ENCODE measurements at regions not wholly inside any gene's neighbourhood (a gene's known extent, or its start where the extent isn't known, plus 50 kb on each side); places are given as distances from the start of the nearest gene placed in this dataset.

DNA sequence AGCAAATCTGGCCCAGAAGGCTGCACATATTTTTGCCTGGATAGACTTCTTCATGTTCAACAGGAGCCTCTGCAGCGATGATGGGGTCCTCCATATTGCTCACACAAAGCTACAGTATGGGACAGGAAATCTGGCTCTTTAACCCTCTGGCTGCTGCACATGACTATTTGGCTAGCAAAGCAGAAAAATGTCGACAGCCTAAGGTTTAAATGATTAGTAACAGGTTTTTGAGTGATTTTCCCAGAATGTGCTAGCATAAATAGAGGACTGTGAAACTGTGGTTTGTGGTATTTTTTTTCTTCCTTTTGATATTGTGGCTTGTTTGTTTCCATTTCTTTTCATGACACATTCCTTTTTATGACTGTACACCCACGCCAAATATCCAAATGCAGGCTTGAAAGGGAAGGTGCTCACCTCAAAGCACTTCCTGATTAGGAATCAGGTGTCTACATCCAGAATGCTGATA, 120.2 kb upstream of the GK2 start:
- Histone ChIP-seq H3K4me1 (no peaks in the 10 kb centered on the region), H3K9me3 (no peaks in the 10 kb centered on the region), H3K4me3 (no peak overlapping the region), H3K27ac (no peak overlapping the region), H3K27me3 (ENCODE audit: insufficient read depth in 3 of 3, low read length in 2 of 3) (no peaks in the 10 kb centered on the region), H3K36me3 (ENCODE audit: insufficient read depth in 1 of 2, low read depth in 1 of 2) (no peaks in the 10 kb centered on the region)
- WGBS, 3 donors, result 49 to 63% (median 54%) methylated on average over 3 of the region's 3 CpGs
- intact Hi-C loops (cut with DNase I), result no loop called here
- ATAC-seq (no peak), DNase-seq (no peak)
- TF ChIP-seq, protein P1, sequence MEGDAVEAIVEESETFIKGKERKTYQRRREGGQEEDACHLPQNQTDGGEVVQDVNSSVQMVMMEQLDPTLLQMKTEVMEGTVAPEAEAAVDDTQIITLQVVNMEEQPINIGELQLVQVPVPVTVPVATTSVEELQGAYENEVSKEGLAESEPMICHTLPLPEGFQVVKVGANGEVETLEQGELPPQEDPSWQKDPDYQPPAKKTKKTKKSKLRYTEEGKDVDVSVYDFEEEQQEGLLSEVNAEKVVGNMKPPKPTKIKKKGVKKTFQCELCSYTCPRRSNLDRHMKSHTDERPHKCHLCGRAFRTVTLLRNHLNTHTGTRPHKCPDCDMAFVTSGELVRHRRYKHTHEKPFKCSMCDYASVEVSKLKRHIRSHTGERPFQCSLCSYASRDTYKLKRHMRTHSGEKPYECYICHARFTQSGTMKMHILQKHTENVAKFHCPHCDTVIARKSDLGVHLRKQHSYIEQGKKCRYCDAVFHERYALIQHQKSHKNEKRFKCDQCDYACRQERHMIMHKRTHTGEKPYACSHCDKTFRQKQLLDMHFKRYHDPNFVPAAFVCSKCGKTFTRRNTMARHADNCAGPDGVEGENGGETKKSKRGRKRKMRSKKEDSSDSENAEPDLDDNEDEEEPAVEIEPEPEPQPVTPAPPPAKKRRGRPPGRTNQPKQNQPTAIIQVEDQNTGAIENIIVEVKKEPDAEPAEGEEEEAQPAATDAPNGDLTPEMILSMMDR (IDR thresholded peaks at IDR 0.05), result no peak

DNA sequence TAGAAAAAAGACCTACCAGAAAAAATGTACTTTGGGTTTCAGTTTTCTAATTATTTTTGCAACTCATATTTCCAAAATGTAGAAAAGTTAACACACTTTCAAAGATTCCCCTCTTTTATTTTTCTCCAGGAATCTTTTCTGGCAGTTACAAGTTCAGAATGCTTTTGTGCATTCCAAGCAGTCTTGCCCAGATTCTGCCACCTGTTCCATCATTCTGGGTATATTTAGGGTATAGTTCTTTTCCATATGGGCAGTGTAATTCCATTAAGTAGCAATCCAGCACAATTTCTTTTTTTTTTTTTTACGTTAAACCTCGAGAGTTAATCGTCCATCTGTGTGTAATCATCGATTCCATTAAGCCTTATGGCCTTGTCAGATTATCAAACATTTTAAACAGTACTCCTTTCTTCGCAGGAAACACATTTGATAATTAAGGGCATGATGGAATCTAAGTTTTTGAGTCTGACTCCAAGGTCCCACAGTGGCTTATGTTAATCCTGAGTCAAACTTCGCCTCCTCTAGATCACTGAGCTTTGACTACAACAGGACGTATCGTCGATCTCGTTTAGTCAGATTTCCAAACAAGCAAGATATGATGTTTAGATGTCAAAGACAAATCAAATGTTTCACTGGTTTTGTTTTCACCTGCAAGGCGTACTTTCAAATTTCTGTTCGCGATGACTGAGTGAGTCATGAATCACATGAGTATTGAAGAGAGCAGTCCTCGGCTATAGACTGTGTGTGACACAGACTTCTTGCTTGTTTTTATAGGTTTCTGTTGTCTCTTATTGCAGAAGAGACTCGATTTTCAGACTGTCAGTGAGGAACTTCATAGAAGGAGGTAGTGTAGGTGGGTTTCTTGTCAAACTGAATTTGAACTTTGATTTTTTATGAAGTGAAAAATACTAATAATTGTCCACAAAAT, 118.9 kb upstream of the GK2 start:
- Histone ChIP-seq H3K36me3 (ENCODE audit: insufficient read depth in 1 of 2, low read depth in 1 of 2) (no peaks in the 10 kb centered on the region), H3K9me3 (no peaks in the 10 kb centered on the region), H3K4me1 (no peaks in the 10 kb centered on the region), H3K27me3 (ENCODE audit: insufficient read depth in 3 of 3, low read length in 2 of 3) (no peaks in the 10 kb centered on the region), H3K27ac (no peak overlapping the region), H3K4me3 (no peak overlapping the region)
- no peak for ATAC-seq
- intact Hi-C loops (cut with DNase I), result no loop called here
- TF ChIP-seq, protein P1 (IDR thresholded peaks at IDR 0.05), result no peak
- 68 to 74% (median 70%) methylated on average over 15 of the region's 15 CpGs for whole genome bisulfite sequencing, 3 donors
- DNase-seq, result no peak

DNA sequence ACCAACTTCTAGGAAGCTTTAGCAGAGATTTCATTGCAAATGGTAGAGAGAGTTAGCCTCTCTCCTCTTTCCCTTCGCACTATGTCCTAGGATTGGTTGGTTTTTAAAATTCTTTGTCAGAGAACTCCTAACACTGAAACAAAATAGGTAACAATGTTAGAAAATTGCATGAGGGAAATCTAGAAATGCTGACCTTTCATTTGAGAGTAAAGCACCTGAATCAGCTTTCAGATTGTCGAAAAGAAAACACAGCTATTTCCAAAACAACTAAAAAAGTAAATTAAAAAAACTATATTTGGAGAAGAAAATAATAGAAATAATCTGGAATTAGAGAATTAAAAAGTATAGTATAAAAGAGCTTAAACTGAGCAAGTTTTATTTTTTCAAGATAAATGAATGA, 108.1 kb upstream of the GK2 start:
- intact Hi-C loops (cut with DNase I), result no loop called here
- no peak overlapping the region for H3K27ac ChIP-seq
- TF ChIP-seq, protein P1 (IDR thresholded peaks at IDR 0.05), result no peak
- no peak overlapping the region for H3K4me3 ChIP-seq
- no peaks in the 10 kb centered on the region for H3K9me3 ChIP-seq
- H3K36me3 ChIP-seq (ENCODE audit: insufficient read depth in 1 of 2, low read depth in 1 of 2), result no peaks in the 10 kb centered on the region
- WGBS, 3 donors, result 88 to 97% (median 93%) methylated on average over 2 of the region's 2 CpGs
- DNase-seq (no peak), ATAC-seq (no peak)
- no peaks in the 10 kb centered on the region for H3K4me1 ChIP-seq
- no peaks in the 10 kb centered on the region for H3K27me3 ChIP-seq (ENCODE audit: insufficient read depth in 3 of 3, low read length in 2 of 3)

DNA sequence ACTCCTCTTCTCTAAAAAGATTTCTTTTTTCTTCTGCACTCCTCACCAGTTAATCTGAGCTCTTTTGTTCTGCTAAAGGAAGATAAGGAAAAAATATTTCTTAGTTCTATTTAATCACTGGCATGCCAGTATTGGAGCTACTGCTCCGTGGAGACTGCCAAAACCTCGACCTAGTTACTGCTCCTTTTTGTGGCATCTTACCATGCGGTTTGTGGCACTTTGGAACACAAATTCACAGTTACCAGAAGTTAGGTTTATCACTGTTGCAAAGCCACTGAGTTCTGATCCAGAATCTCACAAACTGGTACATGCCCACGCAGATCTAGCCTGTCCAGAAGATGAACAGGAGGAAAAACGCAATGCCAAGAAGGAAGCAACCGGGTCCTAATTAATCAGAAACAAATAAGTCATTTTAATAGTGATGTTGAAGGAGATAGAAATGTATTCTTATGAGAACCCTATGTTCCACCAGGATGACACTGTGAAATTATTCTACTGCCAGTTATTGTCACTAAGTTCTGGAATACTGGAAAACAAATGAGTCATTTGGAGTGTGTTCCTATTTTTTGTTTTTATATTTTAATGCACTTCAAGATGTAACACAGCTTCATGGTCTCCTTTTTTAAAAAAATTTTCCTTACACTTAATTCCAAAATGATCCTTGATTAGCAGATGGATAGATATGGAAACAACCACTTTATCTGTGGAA, 106.7 kb upstream of the GK2 start:
- H3K27me3 ChIP-seq (ENCODE audit: insufficient read depth in 3 of 3, low read length in 2 of 3), result no peaks in the 10 kb centered on the region
- no peaks in the 10 kb centered on the region for H3K4me1 ChIP-seq
- intact Hi-C loops (cut with DNase I), result no loop called here
- whole genome bisulfite sequencing, 3 donors, result 18 to 32% (median 26%) methylated on average over 6 of the region's 6 CpGs
- no peaks in the 10 kb centered on the region for H3K9me3 ChIP-seq
- no peak for DNase-seq
- H3K36me3 ChIP-seq (ENCODE audit: insufficient read depth in 1 of 2, low read depth in 1 of 2), result no peaks in the 10 kb centered on the region
- H3K4me3 ChIP-seq, result no peak overlapping the region
- peak in 3 of 4 donors; percentile 23 to 77 (median 35) for ATAC-seq
- H3K27ac ChIP-seq, result no peak overlapping the region
- TF ChIP-seq, protein P1 (IDR thresholded peaks at IDR 0.05), result no peak
